GM19351 (cell line): ENCODE measurements at regions not wholly inside any gene's neighbourhood (a gene's known extent, or its start where the extent isn't known, plus 50 kb on each side); places are given as distances from the start of the nearest gene placed in this dataset.
"Not testable (repeated sequence)": the region's sequence is repeated elsewhere in the genome, so short reads cannot be mapped to it uniquely, and the experiment has no call there.

Experiments used
- ATAC-seq: cut with Tn5 transposase; IDR thresholded peaks from one replicate; pipeline ENCODE4 v1.9.1; 2021; ENCODE audit warnings: mild to moderate bottlenecking, moderate library complexity; ENCODE audit not compliant: unreplicated experiment

DNA sequence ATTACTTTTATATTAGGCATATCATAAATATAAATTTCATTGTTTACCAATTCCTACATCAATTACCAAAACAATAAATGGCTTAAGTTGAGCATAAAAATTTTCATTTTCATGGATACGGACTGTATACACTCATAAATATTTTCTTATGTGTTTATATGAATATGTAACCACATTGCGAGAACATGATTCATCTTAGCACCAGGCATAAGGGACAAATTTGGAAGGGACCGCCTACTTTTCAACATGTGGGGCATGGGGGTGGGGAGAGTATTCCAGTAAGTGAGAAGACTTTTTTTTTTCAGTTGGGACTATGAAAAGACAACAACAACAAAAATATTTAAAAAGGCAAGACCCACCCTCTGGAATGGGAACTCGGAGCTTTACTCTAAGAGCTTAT, 296.1 kb downstream of the RAB38 start:
- no peak for ATAC-seq

- no peak for ATAC-seq
These were observed 296.8 kb downstream of the RAB38 start for GRCh38 chr11:87878373-87878825.

DNA sequence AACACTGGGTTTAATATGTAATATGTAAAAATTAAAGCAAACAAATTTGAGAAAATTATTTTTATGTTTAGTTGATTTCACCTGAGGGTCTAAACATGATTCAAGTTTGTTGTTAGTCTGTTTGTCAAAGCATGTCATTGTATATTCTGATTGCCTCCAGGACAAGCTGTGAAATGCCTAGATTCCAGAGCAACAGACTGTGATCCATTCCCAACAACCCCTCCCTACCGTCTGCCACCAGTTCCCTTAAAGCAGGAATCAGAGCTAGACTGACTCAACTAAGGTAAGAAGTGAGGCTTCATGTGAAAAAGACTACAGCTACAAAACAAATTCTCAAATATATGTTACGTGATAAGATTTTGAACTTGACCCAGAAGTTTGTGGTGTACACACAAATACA, 304.2 kb downstream of the RAB38 start:
- ATAC-seq, result no peak

- no peak for ATAC-seq
These were observed 305.2 kb downstream of the RAB38 start for GRCh38 chr11:87870086-87870485.

- ATAC-seq, result no peak
These were observed 308.3 kb downstream of the RAB38 start for GRCh38 chr11:87866951-87867350.

GRCh38 chr11:87861030-87861429, 314.2 kb downstream of the RAB38 start:
- ATAC-seq, result no peak

GRCh38 chr11:87859636-87860035, 315.6 kb downstream of the RAB38 start:
- ATAC-seq, result no peak

- ATAC-seq, result no peak
These were observed 323.4 kb downstream of the RAB38 start for GRCh38 chr11:87851827-87852226.

GRCh38 chr11:87851234-87851633, 324.0 kb downstream of the RAB38 start:
- no peak for ATAC-seq

GRCh38 chr11:87849216-87849615, 326.0 kb downstream of the RAB38 start:
- ATAC-seq, result no peak

DNA sequence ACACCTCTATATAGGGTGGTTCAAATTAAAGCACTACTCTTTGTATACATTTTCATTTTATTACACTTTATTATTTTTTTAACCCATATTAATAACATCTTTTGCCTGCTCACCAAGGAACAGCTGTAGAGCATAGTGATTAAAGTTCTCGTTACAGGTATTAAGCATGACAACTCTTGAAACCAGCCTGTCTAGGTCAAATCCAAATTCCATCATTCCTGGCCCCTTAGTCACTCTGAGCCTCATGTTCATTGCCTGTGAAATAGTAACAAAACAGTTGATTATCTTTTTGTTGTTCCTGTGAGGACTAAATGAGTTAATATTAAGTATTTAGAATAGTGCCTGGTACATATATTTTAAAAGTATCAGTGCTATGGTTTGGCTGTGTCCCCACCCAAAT, 334.5 kb downstream of the RAB38 start:
- no peak for ATAC-seq

DNA sequence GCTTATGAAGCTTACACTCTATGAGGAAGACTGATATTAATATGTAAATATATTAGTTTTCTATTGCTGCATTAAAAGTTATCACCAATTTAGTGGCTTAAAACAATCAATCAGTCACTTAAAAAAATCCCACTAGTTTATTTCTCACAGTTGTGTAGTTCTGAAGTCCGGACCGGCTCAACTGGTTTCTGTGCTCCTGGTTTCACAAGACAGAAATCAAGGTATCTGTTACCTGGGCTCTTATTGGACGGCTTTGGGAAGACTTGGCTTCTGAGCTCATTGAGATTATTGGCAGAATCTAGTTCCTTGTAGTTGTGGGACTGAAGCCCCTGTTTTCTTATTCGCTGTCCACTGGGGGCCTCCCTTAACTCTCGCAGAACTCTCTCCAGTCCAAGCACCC, 343.0 kb downstream of the RAB38 start:
- ATAC-seq, result no peak

- ATAC-seq, result no peak
These were observed 355.2 kb downstream of the RAB38 start for GRCh38 chr11:87820011-87820410.

- no peak for ATAC-seq
These were observed 356.1 kb downstream of the RAB38 start for GRCh38 chr11:87819151-87819550.

GRCh38 chr11:87812571-87813365, 362.5 kb downstream of the RAB38 start:
- ATAC-seq, result no peak

- ATAC-seq, result no peak
These were observed 364.8 kb downstream of the RAB38 start for GRCh38 chr11:87810486-87810885.

DNA sequence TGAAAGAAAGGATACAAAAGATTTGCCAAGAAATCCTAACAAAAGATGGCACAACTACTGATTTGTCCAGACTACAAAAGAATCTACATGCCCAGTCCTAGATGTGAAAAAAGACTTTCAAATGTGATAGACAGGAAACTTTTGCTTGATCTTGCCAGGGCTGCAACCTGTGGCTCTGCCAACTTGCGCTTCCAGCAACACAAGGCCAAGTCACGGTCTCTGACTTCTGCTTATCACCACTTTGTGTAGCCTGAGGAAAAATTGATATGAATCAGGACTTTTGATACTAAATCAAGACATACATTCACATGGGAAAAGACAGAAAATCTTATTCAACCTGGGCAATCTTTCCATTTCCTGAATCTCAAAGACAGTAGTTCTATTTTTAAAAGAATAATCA, 366.0 kb downstream of the RAB38 start:
- no peak for ATAC-seq

DNA sequence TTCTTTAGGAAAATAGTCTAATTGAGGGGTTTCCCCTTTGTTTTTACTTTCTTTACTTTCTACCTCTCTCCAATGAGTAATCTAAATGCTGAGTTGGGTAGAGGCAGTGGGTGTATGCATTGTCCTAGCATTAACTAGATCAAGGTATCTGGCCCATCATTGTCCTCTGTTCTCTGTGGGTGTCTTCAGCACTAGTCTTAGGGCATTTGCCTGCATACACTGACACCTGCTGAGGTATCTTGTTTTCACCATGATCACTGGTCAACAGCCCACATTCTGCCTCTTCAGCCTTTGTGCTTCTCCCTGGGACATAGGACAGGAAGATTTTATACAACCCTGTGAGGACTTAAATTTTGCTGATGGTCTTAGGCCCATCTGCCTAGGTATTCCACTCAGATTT, 371.1 kb downstream of the RAB38 start:
- no peak for ATAC-seq

DNA sequence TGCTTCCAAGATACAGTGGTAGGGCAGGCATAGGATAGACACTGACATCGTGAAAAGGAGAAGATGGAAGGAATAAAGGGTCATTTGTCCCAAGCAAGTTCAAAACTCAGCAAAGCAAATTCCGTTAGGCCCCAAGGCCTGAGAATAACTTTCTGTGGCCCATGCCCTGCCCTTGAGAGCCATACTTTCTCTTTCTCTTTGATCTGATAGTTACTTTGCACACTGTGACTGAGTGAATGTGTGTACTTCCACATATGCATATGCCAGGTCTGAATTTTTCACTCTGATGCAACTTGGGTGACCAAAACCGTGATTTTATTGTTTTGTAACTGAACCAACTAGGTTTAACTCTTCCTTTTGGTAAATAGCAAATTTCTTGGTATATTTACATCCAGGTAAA, 371.5 kb downstream of the RAB38 start:
- ATAC-seq, result peak; percentile 84

DNA sequence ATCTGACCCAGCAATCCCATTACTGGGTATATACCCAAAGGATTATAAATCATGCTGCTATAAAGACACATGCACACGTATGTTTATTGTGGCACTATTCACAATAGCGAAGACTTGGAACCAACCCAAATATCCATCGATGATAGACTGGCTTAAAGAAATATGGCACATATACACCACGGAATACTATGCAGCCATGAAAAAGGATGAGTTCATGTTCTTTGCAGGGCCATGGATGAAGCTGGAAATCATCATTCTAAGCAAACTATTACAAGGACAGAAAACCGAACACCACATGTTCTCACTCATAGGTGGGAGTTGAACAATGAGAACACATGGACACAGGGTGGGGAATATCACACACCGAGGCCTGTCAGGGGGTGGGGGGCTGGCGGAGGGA, 390.4 kb downstream of the RAB38 start:
- ATAC-seq, result not testable (repeated sequence)

GRCh38 chr11:87780068-87780413, 395.2 kb downstream of the RAB38 start:
- no peak for ATAC-seq

- no peak for ATAC-seq
These were observed 395.8 kb downstream of the RAB38 start for GRCh38 chr11:87779276-87780067.
